LNCaP clone FGC (cell line): ENCODE measurements at regions not wholly inside any gene's neighbourhood (a gene's known extent, or its start where the extent isn't known, plus 50 kb on each side); places are given as distances from the start of the nearest gene placed in this dataset.
A peak's percentile ranks its signal among the peaks of the same experiment; 100 is the strongest.
"Not testable (repeated sequence)": the region's sequence is repeated elsewhere in the genome, so short reads cannot be mapped to it uniquely, and the experiment has no call there.

Experiments
- DNase-seq: peaks from one replicate; pipeline ENCODE4 v3.0.0-alpha.2; 2011; ENCODE audit warnings: low read depth
- H3K4me3 ChIP-seq: 2 replicates; pipeline ENCODE4 v1.5.1; 2011; ENCODE audit warnings: mild to moderate bottlenecking, low read depth, low read length, control low read depth
- CTCF ChIP-seq: IDR thresholded peaks from 2 replicates; pipeline ENCODE4 v1.5.1; 2012; ENCODE audit warnings: mild to moderate bottlenecking; ENCODE audit not compliant: control insufficient read depth, insufficient read depth; ENCODE audit errors: extremely low read depth

DNA sequence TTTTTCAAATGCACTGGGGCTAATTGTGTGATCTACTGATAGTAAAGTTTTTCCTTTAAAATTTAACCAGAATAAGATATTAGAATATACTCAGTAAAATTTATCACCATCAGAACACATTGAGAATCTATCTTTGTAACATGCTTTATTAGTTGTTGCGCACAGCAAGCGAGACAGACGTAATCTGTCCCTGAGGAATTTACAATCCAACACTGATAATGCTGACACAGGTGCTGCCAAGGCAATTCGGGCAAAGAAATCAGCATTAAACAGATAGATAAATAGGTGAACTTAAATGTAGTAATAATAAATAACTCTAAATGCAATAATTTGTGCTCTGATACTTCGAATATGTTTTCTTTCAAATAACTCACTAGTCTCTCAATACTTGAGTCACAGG, 607.2 kb downstream of the HTR1B start:
- H3K4me3 ChIP-seq, result no peak overlapping the region
- TF ChIP-seq CTCF, result no peak
- no peak for DNase-seq

DNA sequence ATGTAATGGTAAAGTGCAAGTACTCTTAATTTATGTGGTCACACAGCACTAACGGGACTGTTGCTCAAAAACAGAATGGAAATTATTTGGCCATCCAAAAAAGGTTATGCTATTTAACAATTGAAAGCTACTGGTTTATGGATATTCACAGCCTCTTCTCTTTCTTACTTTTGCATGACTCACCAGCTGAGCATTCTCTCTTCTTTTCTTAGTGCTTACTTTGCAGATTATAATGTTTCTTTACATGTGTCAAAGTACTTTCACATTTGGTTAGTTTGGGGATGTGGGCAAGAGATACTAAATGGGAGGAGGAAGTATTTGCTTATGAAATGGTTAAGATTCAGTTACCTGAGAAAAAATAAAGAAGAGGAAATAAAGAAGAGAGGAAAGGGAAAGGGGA, 610.5 kb downstream of the HTR1B start:
- TF ChIP-seq CTCF, result no peak
- H3K4me3 ChIP-seq, result no peak overlapping the region
- DNase-seq, result no peak

DNA sequence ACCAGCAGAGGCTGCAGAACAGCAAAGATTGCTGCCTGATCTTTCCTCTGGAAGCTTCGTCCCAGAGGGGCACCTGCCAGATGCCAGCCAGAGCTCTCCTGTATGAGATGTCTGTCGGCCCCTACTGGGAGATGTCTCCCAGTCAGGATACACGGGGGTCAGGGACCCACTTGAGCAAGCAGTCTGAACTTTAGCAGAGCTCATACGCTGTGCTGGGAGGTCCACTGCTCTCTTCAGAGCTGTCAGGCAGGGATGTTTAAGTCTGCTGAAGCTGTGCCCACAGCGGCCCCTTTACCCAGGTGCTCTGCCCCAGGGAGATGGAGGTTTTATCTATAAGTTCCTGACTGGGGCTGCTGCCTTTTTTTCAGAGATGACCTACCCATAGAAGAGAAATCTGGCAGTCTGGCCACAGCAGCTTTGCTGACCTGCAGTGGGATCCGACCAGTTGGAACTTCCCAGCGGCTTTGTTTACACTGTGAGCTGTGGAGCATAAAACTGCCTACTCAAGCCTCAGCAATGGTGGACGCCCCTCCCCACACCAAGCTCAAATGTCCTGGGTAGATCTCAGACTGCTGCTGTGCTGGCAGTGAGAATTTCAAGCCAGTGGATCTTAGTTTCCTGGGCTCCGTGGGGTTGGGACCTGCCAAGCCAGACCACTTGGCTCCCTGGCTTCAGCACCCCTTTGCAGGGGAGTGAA, 613.9 kb downstream of the HTR1B start:
- DNase-seq, H3K4me3 ChIP-seq: not testable (repeated sequence)

DNA sequence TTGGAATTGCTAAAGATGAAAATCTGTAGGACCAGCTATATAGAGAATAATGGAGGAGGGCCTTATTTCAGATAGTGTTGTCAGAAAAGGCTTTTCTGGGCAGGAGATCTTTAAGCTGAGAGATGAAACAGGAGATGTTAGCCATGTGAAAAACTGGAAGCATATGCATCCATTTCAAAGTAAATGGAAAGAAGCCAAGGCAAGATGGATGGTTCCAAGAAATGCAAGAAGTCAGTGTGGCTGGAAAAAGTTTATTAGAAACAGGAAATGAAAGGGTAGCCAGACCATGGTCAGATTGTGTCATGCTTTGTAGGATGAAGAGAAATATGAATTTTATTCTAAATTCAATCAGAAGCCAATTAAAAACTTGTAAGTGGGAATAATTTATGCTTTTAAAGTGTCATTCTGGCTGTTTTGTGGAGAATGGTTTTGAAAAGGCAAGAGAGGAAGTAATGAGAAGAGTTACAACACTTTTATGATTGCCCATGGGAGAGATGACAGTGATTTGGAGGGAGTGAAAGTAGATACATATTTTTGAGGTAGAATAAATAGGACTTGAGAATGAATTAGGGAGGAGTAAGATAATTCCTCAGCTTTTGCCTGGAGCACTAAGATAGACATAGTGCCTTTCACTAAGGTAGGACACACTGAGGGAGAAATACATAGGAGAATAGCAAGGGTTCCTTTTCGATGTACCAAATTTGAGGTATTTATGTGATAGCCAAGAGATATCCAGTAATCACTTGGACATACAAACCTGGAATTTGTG, 620.1 kb downstream of the HTR1B start:
- TF ChIP-seq CTCF, result no peak
- H3K4me3 ChIP-seq, result no peak overlapping the region
- DNase-seq, result peak; percentile 17

DNA sequence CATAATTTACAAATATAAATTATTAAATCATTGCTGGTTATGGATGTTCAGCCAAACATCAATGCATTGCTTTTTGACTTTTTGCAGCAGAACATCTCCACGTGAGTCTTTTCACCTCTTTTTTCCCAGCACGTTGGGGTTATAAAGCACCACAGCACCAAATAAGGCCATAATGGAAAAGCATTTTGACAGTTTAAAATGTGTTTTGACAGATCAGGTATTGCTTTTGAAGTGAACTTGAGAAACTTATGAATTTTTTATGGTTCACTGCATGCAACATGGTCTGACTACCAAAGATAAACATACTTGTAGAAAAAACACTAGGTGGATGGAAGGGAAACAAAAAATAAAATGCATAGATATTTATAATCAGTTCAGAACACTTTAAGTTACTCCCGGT, 622.4 kb downstream of the HTR1B start:
- no peak for TF ChIP-seq CTCF
- no peak for DNase-seq
- no peak overlapping the region for H3K4me3 ChIP-seq

GRCh38 chr6:76840041-76840745, 623.1 kb downstream of the HTR1B start:
- no peak overlapping the region for H3K4me3 ChIP-seq
- no peak for TF ChIP-seq CTCF
- no peak for DNase-seq

DNA sequence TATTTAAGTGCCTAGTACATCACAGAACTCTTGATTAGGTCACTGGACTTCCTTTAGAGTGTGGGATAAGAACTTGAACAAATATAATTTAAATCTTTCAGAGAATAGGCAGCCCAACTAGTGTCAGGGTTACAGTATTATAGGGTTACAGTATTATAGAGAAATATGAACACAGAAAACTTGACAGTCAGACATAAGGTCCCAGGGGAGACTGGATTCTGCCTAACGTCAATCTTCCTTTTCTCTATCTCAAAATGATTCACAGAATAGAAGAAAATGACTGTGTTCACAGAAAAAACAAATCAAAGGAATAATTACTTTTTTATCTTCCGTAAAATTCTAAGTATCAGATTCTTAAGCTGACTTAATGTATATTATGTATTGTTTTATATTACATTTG, 623.8 kb downstream of the HTR1B start:
- no peak for TF ChIP-seq CTCF
- DNase-seq, result no peak
- H3K4me3 ChIP-seq, result no peak overlapping the region
